GM18520 (cell line): ENCODE measurements at regions not wholly inside any gene's neighbourhood (a gene's known extent, or its start where the extent isn't known, plus 50 kb on each side); places are given as distances from the start of the nearest gene placed in this dataset.
"Not testable (repeated sequence)": the region's sequence is repeated elsewhere in the genome, so short reads cannot be mapped to it uniquely, and the experiment has no call there.

Experiments
- ATAC-seq: cut with Tn5 transposase; IDR thresholded peaks from one replicate; pipeline ENCODE4 v1.9.1; 2021; ENCODE audit not compliant: unreplicated experiment

- no peak for ATAC-seq
Observed at GRCh38 chr14:87030197-87030596, 962.8 kb downstream of the GALC start.

GRCh38 chr14:87020106-87020505, 972.9 kb downstream of the GALC start:
- not testable (repeated sequence) for ATAC-seq

GRCh38 chr14:87018294-87018693, 974.7 kb downstream of the GALC start:
- ATAC-seq: no peak

GRCh38 chr14:87017335-87017734, 975.6 kb downstream of the GALC start:
- ATAC-seq: no peak

GRCh38 chr14:87014856-87015255, 978.1 kb downstream of the GALC start:
- ATAC-seq: no peak

GRCh38 chr14:87013583-87013982, 979.4 kb downstream of the GALC start:
- no peak for ATAC-seq

GRCh38 chr14:87008965-87009364, 984.0 kb downstream of the GALC start:
- no peak for ATAC-seq

GRCh38 chr14:87005280-87005679, 987.7 kb downstream of the GALC start:
- no peak for ATAC-seq

- ATAC-seq: no peak
Observed at GRCh38 chr14:87002776-87003175, 990.2 kb downstream of the GALC start.

- no peak for ATAC-seq
Observed at GRCh38 chr14:87001333-87001732, 991.6 kb downstream of the GALC start.

- no peak for ATAC-seq
Observed at GRCh38 chr14:87000081-87000480, 992.9 kb downstream of the GALC start.

- ATAC-seq: no peak
Observed at GRCh38 chr14:86999036-86999435, 993.9 kb downstream of the GALC start.

GRCh38 chr14:86997271-86997670, 995.7 kb downstream of the GALC start:
- ATAC-seq: no peak

- ATAC-seq: no peak
Observed at GRCh38 chr14:86990396-86990795, 1002.6 kb downstream of the GALC start.

- ATAC-seq: no peak
Observed at GRCh38 chr14:86989285-86989684, 1003.7 kb downstream of the GALC start.

- no peak for ATAC-seq
Observed at GRCh38 chr14:86987966-86988365, 1005.0 kb downstream of the GALC start.

GRCh38 chr14:86973177-86973576, 1019.8 kb downstream of the GALC start:
- ATAC-seq: no peak

- no peak for ATAC-seq
Observed at GRCh38 chr14:86971292-86971691, 1021.7 kb downstream of the GALC start.

GRCh38 chr14:86961106-86961716, 1031.8 kb downstream of the GALC start:
- ATAC-seq: peak; percentile 65

GRCh38 chr14:86955771-86956354, 1037.1 kb downstream of the GALC start:
- no peak for ATAC-seq

- no peak for ATAC-seq
Observed at GRCh38 chr14:86954623-86955022, 1038.4 kb downstream of the GALC start.

- ATAC-seq: no peak
Observed at GRCh38 chr14:86946446-86946845, 1046.5 kb downstream of the GALC start.

- ATAC-seq: no peak
Observed at GRCh38 chr14:86944434-86944833, 1048.5 kb downstream of the GALC start.
